OCI-LY1 (cell line): ENCODE measurements at regions not wholly inside any gene's neighbourhood (a gene's known extent, or its start where the extent isn't known, plus 50 kb on each side); places are given as distances from the start of the nearest gene placed in this dataset.

Experiments used
- H2AFZ ChIP-seq: fragments of 200-600 bp; sonication (generic), shearing (Covaris generic); 2 replicates; pipeline ENCODE4 v1.6.0; 2014; ENCODE audit warnings: antibody characterized with exemption, mild to moderate bottlenecking, low read length
- H3F3A ChIP-seq: fragments of 200-600 bp; sonication (generic), shearing (Covaris generic); 2 replicates; pipeline ENCODE4 v1.6.0; 2014; ENCODE audit warnings: mild to moderate bottlenecking, antibody characterized with exemption, low read length, moderate library complexity; ENCODE audit not compliant: insufficient read depth
- H3K27ac ChIP-seq: fragments of 200-600 bp; sonication (generic); 2 replicates; pipeline ENCODE4 v1.5.1; 2014; ENCODE audit warnings: low read length, mixed run types, mild to moderate bottlenecking, low read depth; ENCODE audit not compliant: poor library complexity, severe bottlenecking
- H3K27me3 ChIP-seq: fragments of 200-600 bp; sonication (generic); 2 replicates; pipeline ENCODE4 v1.6.0; 2014; ENCODE audit warnings: antibody characterized with exemption, mild to moderate bottlenecking, low read length, moderate library complexity; ENCODE audit not compliant: insufficient read depth
- H3K36me3 ChIP-seq: fragments of 200-600 bp; sonication (generic); 2 replicates; pipeline ENCODE4 v1.6.1; 2014; ENCODE audit warnings: mild to moderate bottlenecking, antibody characterized with exemption, low read length, moderate library complexity, mixed read lengths; ENCODE audit not compliant: insufficient read depth
- H3K4me1 ChIP-seq: fragments of 200-600 bp; sonication (generic); 2 replicates; pipeline ENCODE4 v1.5.1; 2014; ENCODE audit warnings: mild to moderate bottlenecking, low read length, moderate library complexity; ENCODE audit not compliant: insufficient read depth, severe bottlenecking
- H3K4me2 ChIP-seq: fragments of 200-600 bp; sonication (generic), shearing (Covaris generic); 2 replicates; pipeline ENCODE4 v1.6.1; 2014; ENCODE audit warnings: low read length
- H3K4me3 ChIP-seq: fragments of 200-600 bp; sonication (generic); 2 replicates; pipeline ENCODE4 v1.5.1; 2014; ENCODE audit warnings: low read length, low read depth, mild to moderate bottlenecking, mixed read lengths; ENCODE audit not compliant: poor library complexity, severe bottlenecking
- H3K79me2 ChIP-seq: fragments of 200-600 bp; shearing (Covaris generic); 2 replicates; pipeline ENCODE4 v1.6.1; 2016; ENCODE audit warnings: mixed run types, low read length, mixed read lengths; ENCODE audit not compliant: insufficient read depth
- H3K9ac ChIP-seq: fragments of 200-600 bp; sonication (generic), shearing (Covaris generic); 2 replicates; pipeline ENCODE4 v1.6.1; 2014; ENCODE audit warnings: mild to moderate bottlenecking, low read length, mixed read lengths
- H3K9me2 ChIP-seq: fragments of 200-600 bp; sonication (generic), shearing (Covaris generic); 2 replicates; pipeline ENCODE4 v1.6.1; 2014; ENCODE audit warnings: low read depth, mild to moderate bottlenecking, low read length, mixed read lengths
- H3K9me3 ChIP-seq: fragments of 200-600 bp; shearing (Covaris generic); 2 replicates; pipeline ENCODE4 v1.6.1; 2014; ENCODE audit warnings: low read length, mixed read lengths
- H4K20me1 ChIP-seq: fragments of 200-600 bp; sonication (generic), shearing (Covaris generic); 2 replicates; pipeline ENCODE4 v1.6.0; 2016; ENCODE audit warnings: mild to moderate bottlenecking, low read length; ENCODE audit not compliant: insufficient read depth
- CTCF ChIP-seq: fragments of 200-600 bp; sonication (generic), shearing (Covaris generic); IDR thresholded peaks from 2 replicates; pipeline ENCODE4 v1.5.1; 2017; ENCODE audit warnings: mild to moderate bottlenecking, antibody characterized with exemption, low read length, moderate library complexity, mixed read lengths
- EZH2 ChIP-seq: fragments of 200-600 bp; sonication (generic), shearing (Covaris generic); IDR thresholded peaks from 2 replicates; pipeline ENCODE4 v1.8.0; 2017; ENCODE audit warnings: borderline replicate concordance, mixed run types, mild to moderate bottlenecking, antibody characterized with exemption, low read length, moderate library complexity, mixed read lengths

GRCh38 chr4:24713604-24714003 is 81.8 kb upstream of the SOD3 start:
- H3K27me3 ChIP-seq, result no peaks in the 10 kb centered on the region
- H3K4me2 ChIP-seq, result no peak overlapping the region
- H3K4me3 ChIP-seq, result no peak overlapping the region
- H3F3A ChIP-seq, result no peaks in the 10 kb centered on the region
- TF ChIP-seq CTCF (no peak), EZH2 (no peak)
- no peak overlapping the region for H3K27ac ChIP-seq
- H3K36me3 ChIP-seq, result no peaks in the 10 kb centered on the region
- H3K4me1 ChIP-seq, result no peaks in the 10 kb centered on the region
- H4K20me1 ChIP-seq, result no peaks in the 10 kb centered on the region
- H3K79me2 ChIP-seq, result no peaks in the 10 kb centered on the region
- no peaks in the 10 kb centered on the region for H3K9me2 ChIP-seq
- H3K9ac ChIP-seq, result no peak overlapping the region
- no peak overlapping the region for H2AFZ ChIP-seq
- H3K9me3 ChIP-seq, result no peaks in the 10 kb centered on the region

- TF ChIP-seq CTCF, result no peak
- TF ChIP-seq EZH2, result no peak
- Histone ChIP-seq H3K4me3 (no peak overlapping the region), H3K9ac (no peak overlapping the region), H3K4me2 (no peak overlapping the region), H3K79me2 (no peaks in the 10 kb centered on the region), H3K27me3 (no peaks in the 10 kb centered on the region), H3K36me3 (no peaks in the 10 kb centered on the region), H3K27ac (no peak overlapping the region), H4K20me1 (no peaks in the 10 kb centered on the region), H2AFZ (no peak overlapping the region), H3K4me1 (no peaks in the 10 kb centered on the region), H3K9me3 (no peaks in the 10 kb centered on the region), H3K9me2 (no peaks in the 10 kb centered on the region), H3F3A (no peaks in the 10 kb centered on the region)
Measured at GRCh38 chr4:24719615-24720014, 75.8 kb upstream of the SOD3 start.

GRCh38 chr4:24720436-24720835 is 74.9 kb upstream of the SOD3 start:
- H2AFZ ChIP-seq, result no peak overlapping the region

More at GRCh38 chr4:24720436-24720835, 74.9 kb upstream of the SOD3 start:
- Histone ChIP-seq H3K9ac (no peak overlapping the region), H3K4me1 (no peaks in the 10 kb centered on the region), H3K9me3 (no peaks in the 10 kb centered on the region), H3K79me2 (no peaks in the 10 kb centered on the region), H3K4me2 (no peak overlapping the region), H4K20me1 (no peaks in the 10 kb centered on the region), H3K4me3 (no peak overlapping the region), H3K27ac (no peak overlapping the region), H3K27me3 (no peaks in the 10 kb centered on the region), H3K9me2 (no peaks in the 10 kb centered on the region), H3F3A (no peaks in the 10 kb centered on the region), H3K36me3 (no peaks in the 10 kb centered on the region)
- TF ChIP-seq CTCF (no peak), EZH2 (no peak)
